ENCODE measurements at regions not wholly inside any gene's neighbourhood (a gene's known extent, or its start where the extent isn't known, plus 50 kb on each side); places are given as distances from the start of the nearest gene placed in this dataset.
A peak's percentile ranks its signal among the peaks of the same experiment; 100 is the strongest.

DNA sequence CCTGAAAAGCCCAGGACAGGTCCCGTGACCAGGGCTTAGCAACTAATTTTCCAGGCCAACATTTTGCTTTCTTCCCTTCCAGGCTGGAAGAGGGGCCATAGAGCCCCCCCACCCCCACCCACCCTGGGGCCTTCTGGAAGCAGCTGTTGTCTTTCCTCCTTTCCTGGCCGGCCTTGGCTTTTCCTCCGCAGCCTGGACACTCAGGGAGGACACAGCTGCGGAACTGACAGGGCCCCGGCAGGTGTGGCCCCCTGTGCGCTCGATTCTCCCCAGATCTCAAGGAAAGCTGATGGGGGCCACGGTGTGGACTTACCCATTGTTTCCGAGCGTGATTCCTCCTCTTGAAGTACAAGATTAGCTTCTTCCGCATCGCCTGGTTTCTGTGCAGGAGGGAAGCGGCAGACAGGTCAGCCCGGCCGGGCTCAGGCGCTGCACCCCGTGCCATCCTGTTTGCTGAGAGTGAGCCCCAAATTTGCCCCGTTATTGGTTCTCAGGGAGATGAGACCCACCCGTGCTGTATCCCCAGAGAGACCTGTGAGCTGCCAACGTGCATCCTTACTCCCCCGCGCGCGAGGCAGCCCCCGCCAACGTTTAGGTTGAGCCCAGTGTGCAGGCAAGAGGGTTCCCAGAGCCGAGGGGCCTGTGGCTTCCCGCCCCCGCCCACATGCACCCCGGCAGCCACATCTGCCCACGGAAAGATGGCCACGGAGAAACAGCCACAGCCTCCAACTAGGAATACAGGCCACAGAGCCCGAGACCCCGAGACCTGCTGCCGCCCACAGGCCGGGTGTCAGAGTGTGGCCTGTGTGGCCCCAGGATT is 129.6 kb downstream of the NCOR2 start:
- ATAC-seq (ENCODE audit: insufficient read depth, low FRiP score) = no peak
- Histone ChIP-seq H3K27ac (ENCODE audit: low read depth in 1 of 2, low read length in 1 of 2) (no peak overlapping the region), H3K9me3 (ENCODE audit: control insufficient read depth in 4 of 4, insufficient read depth in 3 of 4, low read length in 3 of 4) (no peaks in the 10 kb centered on the region), H3K9ac (ENCODE audit: insufficient read depth in 1 of 2, low read length in 2 of 2) (no peak overlapping the region), H3K4me3 (no peak overlapping the region), H3K36me3 (ENCODE audit: control insufficient read depth in 4 of 4, insufficient read depth in 4 of 4, low read length in 4 of 4) (peaks cover 0 to 38% (median 3%) of the 10 kb centered on the region in 4 donors), H3K27me3 (ENCODE audit: control insufficient read depth in 3 of 3, insufficient read depth in 3 of 3, low read length in 2 of 3) (no peaks in the 10 kb centered on the region), H3K4me1 (ENCODE audit: control insufficient read depth in 5 of 5, insufficient read depth in 5 of 5, low read length in 5 of 5) (peaks cover 5 to 28% (median 14%) of the 10 kb centered on the region in 5 donors)
- TF ChIP-seq, protein P1, sequence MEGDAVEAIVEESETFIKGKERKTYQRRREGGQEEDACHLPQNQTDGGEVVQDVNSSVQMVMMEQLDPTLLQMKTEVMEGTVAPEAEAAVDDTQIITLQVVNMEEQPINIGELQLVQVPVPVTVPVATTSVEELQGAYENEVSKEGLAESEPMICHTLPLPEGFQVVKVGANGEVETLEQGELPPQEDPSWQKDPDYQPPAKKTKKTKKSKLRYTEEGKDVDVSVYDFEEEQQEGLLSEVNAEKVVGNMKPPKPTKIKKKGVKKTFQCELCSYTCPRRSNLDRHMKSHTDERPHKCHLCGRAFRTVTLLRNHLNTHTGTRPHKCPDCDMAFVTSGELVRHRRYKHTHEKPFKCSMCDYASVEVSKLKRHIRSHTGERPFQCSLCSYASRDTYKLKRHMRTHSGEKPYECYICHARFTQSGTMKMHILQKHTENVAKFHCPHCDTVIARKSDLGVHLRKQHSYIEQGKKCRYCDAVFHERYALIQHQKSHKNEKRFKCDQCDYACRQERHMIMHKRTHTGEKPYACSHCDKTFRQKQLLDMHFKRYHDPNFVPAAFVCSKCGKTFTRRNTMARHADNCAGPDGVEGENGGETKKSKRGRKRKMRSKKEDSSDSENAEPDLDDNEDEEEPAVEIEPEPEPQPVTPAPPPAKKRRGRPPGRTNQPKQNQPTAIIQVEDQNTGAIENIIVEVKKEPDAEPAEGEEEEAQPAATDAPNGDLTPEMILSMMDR (IDR thresholded peaks at IDR 0.05; ENCODE audit: control extremely low read depth, extremely low read depth) = no peak
- WGBS, 2 donors = 86% methylated on average over 36 of the region's 36 CpGs
- DNase-seq = no peak

DNA sequence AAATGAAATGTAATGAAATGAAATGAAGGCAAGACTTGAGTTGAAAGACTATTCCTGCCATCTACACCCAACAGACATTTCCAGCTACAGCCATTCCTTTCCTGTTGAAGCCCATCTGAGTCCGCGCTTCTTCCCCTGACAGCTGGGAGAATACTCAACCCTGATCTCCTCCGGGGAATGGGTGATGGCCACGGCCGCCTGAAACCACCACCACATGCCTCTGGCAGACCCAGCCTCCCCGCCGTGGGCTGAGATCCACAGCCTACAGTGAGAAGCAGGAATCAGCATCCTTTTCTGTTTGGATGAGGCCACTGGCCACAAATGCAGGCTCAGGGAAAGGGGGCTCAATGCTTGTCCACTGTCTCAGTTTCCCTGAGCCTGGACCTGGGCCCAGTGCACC is 130.3 kb downstream of the NCOR2 start:
- peaks cover 5 to 28% (median 14%) of the 10 kb centered on the region in 5 donors for H3K4me1 ChIP-seq (ENCODE audit: control insufficient read depth in 5 of 5, insufficient read depth in 5 of 5, low read length in 5 of 5)
- no peak for DNase-seq
- no peak overlapping the region for H3K4me3 ChIP-seq
- peaks cover 0 to 40% (median 3%) of the 10 kb centered on the region in 4 donors for H3K36me3 ChIP-seq (ENCODE audit: control insufficient read depth in 4 of 4, insufficient read depth in 4 of 4, low read length in 4 of 4)
- no peak overlapping the region for H3K9ac ChIP-seq (ENCODE audit: insufficient read depth in 1 of 2, low read length in 2 of 2)
- 80 to 83% methylated on average over 7 of the region's 7 CpGs for WGBS, 2 donors
- H3K27ac ChIP-seq (ENCODE audit: low read depth in 1 of 2, low read length in 1 of 2) = peak overlapping the region in 1 of 2 donors; percentile 32
- no peaks in the 10 kb centered on the region for H3K27me3 ChIP-seq (ENCODE audit: control insufficient read depth in 3 of 3, insufficient read depth in 3 of 3, low read length in 2 of 3)
- no peaks in the 10 kb centered on the region for H3K9me3 ChIP-seq (ENCODE audit: control insufficient read depth in 4 of 4, insufficient read depth in 3 of 4, low read length in 3 of 4)
- TF ChIP-seq, protein P1 (IDR thresholded peaks at IDR 0.05; ENCODE audit: control extremely low read depth, extremely low read depth) = no peak
- ATAC-seq (ENCODE audit: insufficient read depth, low FRiP score) = no peak

DNA sequence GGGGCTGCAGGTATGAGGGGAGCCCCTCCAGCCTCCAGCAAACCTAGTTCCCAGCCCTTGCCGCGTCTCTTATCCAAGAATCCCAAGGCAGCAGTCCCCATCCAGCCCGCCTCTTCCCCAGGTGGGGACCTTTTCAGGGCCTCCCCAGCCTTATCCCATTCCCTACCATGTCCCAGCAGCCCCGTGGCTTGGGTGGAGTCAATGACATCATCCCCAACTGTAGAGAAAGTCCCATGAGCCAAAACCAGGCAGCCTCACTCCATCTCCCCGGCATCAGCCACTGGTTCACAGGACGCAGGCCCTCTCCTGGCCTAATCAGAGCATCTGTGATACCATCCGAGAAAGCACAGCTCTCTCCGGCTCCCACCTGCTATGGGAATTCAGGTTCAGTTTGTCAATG is 131.0 kb downstream of the NCOR2 start:
- no peaks in the 10 kb centered on the region for H3K9me3 ChIP-seq (ENCODE audit: control insufficient read depth in 4 of 4, insufficient read depth in 3 of 4, low read length in 3 of 4)
- peaks cover 3 to 27% (median 8%) of the 10 kb centered on the region in 5 donors for H3K4me1 ChIP-seq (ENCODE audit: control insufficient read depth in 5 of 5, insufficient read depth in 5 of 5, low read length in 5 of 5)
- TF ChIP-seq, protein P1 (IDR thresholded peaks at IDR 0.05; ENCODE audit: control extremely low read depth, extremely low read depth) = no peak
- peaks cover 0 to 37% (median 5%) of the 10 kb centered on the region in 4 donors for H3K36me3 ChIP-seq (ENCODE audit: control insufficient read depth in 4 of 4, insufficient read depth in 4 of 4, low read length in 4 of 4)
- H3K4me3 ChIP-seq = no peak overlapping the region
- no peak overlapping the region for H3K27ac ChIP-seq (ENCODE audit: low read depth in 1 of 2, low read length in 1 of 2)
- H3K27me3 ChIP-seq (ENCODE audit: control insufficient read depth in 3 of 3, insufficient read depth in 3 of 3, low read length in 2 of 3) = no peaks in the 10 kb centered on the region
- 85 to 90% methylated on average over 8 of the region's 8 CpGs for WGBS, 2 donors
- no peak overlapping the region for H3K9ac ChIP-seq (ENCODE audit: insufficient read depth in 1 of 2, low read length in 2 of 2)
- ATAC-seq (ENCODE audit: insufficient read depth, low FRiP score) (no peak), DNase-seq (no peak)
